Activated CD4-positive, alpha-beta memory T cell treated with anti-CD3 and anti-CD28 coated beads for 36 hours (primary cell): ENCODE measurements at regions not wholly inside any gene's neighbourhood (a gene's known extent, or its start where the extent isn't known, plus 50 kb on each side); places are given as distances from the start of the nearest gene placed in this dataset.

Experiments used
- CTCF ChIA-PET: fragments of 350-600 bp; sonication (Branson Sonifier 250); formaldehyde crosslinking; loops from one replicate; lab custom pipeline; 2021; ENCODE audit warnings: antibody characterized with exemption, inconsistent platforms; lab: Charles Lee
- POLR2A ChIA-PET: fragments of 350-600 bp; sonication (Branson Sonifier 250); formaldehyde crosslinking; loops from one replicate; lab custom pipeline; 2021; ENCODE audit warnings: antibody characterized with exemption; lab: Charles Lee
- DNase-seq: peaks from one replicate; pipeline ENCODE4 v3.0.0-alpha.2; 2020
- H3K27ac Mint-ChIP-seq: one replicate; pipeline ENCODE4 v1.8.0; 2021; ENCODE audit warnings: mixed read lengths
- H3K27me3 Mint-ChIP-seq: one replicate; pipeline ENCODE4 v1.8.0; 2021; ENCODE audit warnings: mixed read lengths
- H3K36me3 Mint-ChIP-seq: one replicate; pipeline ENCODE4 v1.8.0; 2021; ENCODE audit warnings: mixed read lengths
- H3K4me1 Mint-ChIP-seq: one replicate; pipeline ENCODE4 v1.8.0; 2021; ENCODE audit warnings: low read depth, mixed read lengths
- H3K4me3 Mint-ChIP-seq: one replicate; pipeline ENCODE4 v1.8.0; 2021; ENCODE audit warnings: mild to moderate bottlenecking, mixed read lengths
- H3K9me3 Mint-ChIP-seq: one replicate; pipeline ENCODE4 v1.8.0; 2021; ENCODE audit warnings: mixed read lengths
- intact Hi-C: fragments of 100-400 bp; cut with micrococcal nuclease; formaldehyde crosslinking; loops from one replicate; pipeline ENCODE4 v1.15.1; 2023

GRCh38 chr5:116838011-116838536 is 263.5 kb upstream of the SEMA6A start:
- CTCF ChIA-PET, result no interaction called here
- intact Hi-C loops, result no loop called here
- H3K4me3 Mint-ChIP-seq, result no peak overlapping the region
- POLR2A ChIA-PET, result no interaction called here
- H3K27me3 Mint-ChIP-seq, result no peaks in the 10 kb centered on the region
- peaks cover 2% of the 10 kb centered on the region for H3K9me3 Mint-ChIP-seq
- no peak for DNase-seq
- no peak overlapping the region for H3K27ac Mint-ChIP-seq
- H3K4me1 Mint-ChIP-seq, result no peaks in the 10 kb centered on the region
- H3K36me3 Mint-ChIP-seq, result no peaks in the 10 kb centered on the region

DNA sequence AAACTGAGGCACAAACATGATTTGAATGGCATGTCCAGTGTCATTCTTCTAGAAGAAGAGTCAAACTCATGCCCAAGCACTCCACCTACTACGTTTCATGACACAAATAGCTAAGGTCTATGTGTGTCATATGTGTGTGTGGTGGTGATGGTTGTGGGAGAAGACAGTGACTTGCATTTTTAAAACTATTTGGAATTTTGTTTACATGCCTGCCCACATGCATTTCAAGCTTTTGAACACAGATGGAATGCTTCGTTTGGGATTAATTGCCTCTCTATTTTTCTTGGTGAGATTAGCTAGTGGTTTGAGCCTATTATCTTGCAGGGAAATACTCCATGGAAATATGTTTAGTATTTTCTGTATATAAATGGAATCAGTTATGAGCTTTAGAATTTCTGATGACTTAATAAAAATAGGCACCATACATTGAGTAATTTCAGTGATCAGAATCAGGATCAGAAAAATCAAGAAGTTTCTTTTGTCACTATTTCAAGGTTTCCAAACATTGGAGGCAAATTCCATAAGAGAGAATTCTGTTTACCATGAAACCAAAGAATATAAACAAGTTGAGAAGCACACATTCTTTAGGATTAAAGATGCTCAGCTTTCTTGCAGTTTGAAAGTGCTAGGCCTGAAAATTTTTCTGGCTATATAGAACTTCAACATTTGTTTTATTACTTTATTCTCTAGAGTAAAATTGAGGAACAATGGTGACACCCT is 260.3 kb upstream of the SEMA6A start:
- H3K4me3 Mint-ChIP-seq, result no peak overlapping the region
- no peaks in the 10 kb centered on the region for H3K9me3 Mint-ChIP-seq
- no peaks in the 10 kb centered on the region for H3K36me3 Mint-ChIP-seq

DNA sequence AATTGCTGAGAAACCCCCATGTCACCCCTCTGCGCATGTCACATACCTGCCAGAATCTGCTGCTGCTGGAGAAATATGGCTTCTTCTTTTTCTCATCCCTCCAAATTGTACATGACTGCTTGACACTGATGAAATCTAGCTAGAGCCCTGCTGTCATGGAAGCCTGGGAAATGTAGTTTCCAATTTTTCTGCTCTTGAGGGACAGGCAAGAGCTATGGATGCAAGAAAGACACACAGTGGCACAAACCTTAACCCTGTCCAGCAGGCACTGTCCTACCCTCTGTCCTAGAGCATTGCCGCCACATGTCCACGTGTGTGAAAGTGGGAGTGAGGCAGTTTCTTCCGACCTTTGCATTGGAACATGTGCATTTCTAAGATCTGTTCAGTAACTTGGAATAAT is 255.5 kb upstream of the SEMA6A start:
- no peaks in the 10 kb centered on the region for H3K4me1 Mint-ChIP-seq
- H3K27me3 Mint-ChIP-seq, result no peaks in the 10 kb centered on the region
- DNase-seq, result no peak
- CTCF ChIA-PET, result no interaction called here
- H3K27ac Mint-ChIP-seq, result no peak overlapping the region
- intact Hi-C loops, result no loop called here
- no peak overlapping the region for H3K4me3 Mint-ChIP-seq
- H3K36me3 Mint-ChIP-seq, result no peaks in the 10 kb centered on the region
- no peaks in the 10 kb centered on the region for H3K9me3 Mint-ChIP-seq
- POLR2A ChIA-PET, result no interaction called here

More for the DNA sequence above, 260.3 kb upstream of the SEMA6A start:
- intact Hi-C loops, result no loop called here
- POLR2A ChIA-PET, result no interaction called here
- Mint-ChIP-seq H3K4me1 (no peaks in the 10 kb centered on the region), H3K27ac (no peak overlapping the region), H3K27me3 (no peaks in the 10 kb centered on the region)
- CTCF ChIA-PET, result no interaction called here
- DNase-seq, result no peak

DNA sequence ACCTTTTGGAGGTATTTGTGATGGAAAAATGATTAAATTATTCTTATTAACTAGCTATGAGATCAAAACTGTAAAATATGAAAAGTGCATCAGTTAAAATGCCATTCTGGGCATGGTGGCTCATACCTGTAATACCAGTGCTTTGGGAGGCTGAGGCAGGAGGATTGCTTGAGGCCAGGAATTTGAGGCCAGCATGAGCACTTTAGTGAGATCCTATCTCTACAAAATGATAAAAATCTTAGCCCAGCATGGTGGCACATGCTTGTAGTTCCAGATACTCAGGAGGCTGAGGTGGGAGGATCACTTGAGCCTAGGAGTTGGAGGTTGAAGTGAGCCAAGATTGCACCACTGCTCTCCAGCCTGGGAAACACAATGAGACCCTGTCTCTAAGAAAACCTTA is 252.5 kb upstream of the SEMA6A start:
- ChIA-PET POLR2A (no interaction called here), CTCF (no interaction called here)
- intact Hi-C loops, result no loop called here
- no peak overlapping the region for H3K4me3 Mint-ChIP-seq
- no peaks in the 10 kb centered on the region for H3K36me3 Mint-ChIP-seq
- H3K9me3 Mint-ChIP-seq, result no peaks in the 10 kb centered on the region
- no peaks in the 10 kb centered on the region for H3K4me1 Mint-ChIP-seq
- no peak overlapping the region for H3K27ac Mint-ChIP-seq
- no peak for DNase-seq
- H3K27me3 Mint-ChIP-seq, result no peaks in the 10 kb centered on the region

GRCh38 chr5:116825486-116825885 is 250.9 kb upstream of the SEMA6A start:
- no peaks in the 10 kb centered on the region for H3K36me3 Mint-ChIP-seq
- intact Hi-C loops, result no loop called here
- no peaks in the 10 kb centered on the region for H3K9me3 Mint-ChIP-seq
- no peaks in the 10 kb centered on the region for H3K27me3 Mint-ChIP-seq
- ChIA-PET POLR2A (no interaction called here), CTCF (no interaction called here)
- DNase-seq, result no peak
- H3K4me3 Mint-ChIP-seq, result no peak overlapping the region
- no peaks in the 10 kb centered on the region for H3K4me1 Mint-ChIP-seq
- no peak overlapping the region for H3K27ac Mint-ChIP-seq

GRCh38 chr5:116824751-116825438 is 250.3 kb upstream of the SEMA6A start:
- Mint-ChIP-seq H3K4me1 (no peaks in the 10 kb centered on the region), H3K36me3 (no peaks in the 10 kb centered on the region), H3K27ac (no peak overlapping the region), H3K9me3 (no peaks in the 10 kb centered on the region), H3K27me3 (no peaks in the 10 kb centered on the region), H3K4me3 (no peak overlapping the region)
- no peak for DNase-seq
- CTCF ChIA-PET, result no interaction called here
- POLR2A ChIA-PET, result no interaction called here
- intact Hi-C loops, result no loop called here

DNA sequence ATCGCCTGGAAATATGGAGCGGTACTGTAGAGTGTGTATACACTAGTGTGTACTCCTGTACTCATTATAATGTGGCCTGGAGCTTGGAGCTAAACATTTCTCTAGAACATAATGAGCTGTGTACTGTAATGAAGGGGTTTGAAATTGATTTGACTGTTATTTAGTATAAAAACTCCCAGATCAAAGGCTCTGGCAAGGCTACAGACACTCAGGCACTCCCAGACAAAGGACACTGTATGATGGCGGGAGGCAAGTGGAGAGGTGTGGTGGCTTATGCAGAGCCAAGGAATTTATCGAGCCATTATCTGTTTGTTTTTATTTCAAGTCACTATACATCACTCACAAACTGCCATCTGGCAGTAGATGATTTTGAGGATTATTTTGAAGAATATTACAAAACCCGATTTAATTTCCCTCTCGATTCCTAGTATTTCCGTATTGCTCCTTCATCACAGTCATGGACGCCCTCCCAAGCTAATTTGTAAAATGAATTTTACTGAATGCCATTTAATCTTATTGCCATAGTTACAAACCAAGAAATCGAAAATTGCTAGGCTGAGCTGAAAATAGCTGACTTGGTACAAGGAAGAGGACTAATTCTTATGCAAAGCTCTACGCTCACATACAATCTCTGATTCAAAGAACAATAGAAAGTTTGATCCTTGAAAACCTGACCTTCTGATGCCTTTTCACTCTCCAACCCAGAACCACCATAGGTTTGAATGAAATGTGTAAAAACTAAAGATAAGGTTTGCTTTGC is 240.2 kb upstream of the SEMA6A start:
- no peaks in the 10 kb centered on the region for H3K27me3 Mint-ChIP-seq
- ChIA-PET CTCF (no interaction called here), POLR2A (no interaction called here)
- no peak overlapping the region for H3K27ac Mint-ChIP-seq
- H3K36me3 Mint-ChIP-seq, result no peaks in the 10 kb centered on the region
- H3K4me1 Mint-ChIP-seq, result no peaks in the 10 kb centered on the region
- DNase-seq, result no peak
- no peaks in the 10 kb centered on the region for H3K9me3 Mint-ChIP-seq
- intact Hi-C loops, result no loop called here
- H3K4me3 Mint-ChIP-seq, result no peak overlapping the region

DNA sequence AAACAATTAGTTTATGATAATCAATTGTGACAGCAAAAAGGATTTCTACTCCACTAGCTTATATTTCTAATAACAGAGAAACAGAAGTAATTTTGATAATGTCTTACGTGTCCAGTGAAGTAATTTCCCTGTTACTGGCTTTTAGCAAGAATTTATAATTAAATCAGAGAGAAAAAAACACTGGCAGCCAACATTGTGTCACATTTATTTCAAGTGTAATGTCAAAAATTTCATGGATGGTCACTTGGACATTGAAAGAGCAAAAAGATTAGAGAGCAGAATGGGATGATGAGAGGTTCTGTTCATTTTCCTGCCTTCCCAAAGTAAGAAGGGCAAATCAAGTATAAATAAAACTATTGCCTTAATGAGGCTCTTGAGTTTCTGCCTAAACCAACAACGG is 239.3 kb upstream of the SEMA6A start:
- ChIA-PET POLR2A (no interaction called here), CTCF (interaction anchor here (0.6 kb wide), 1 partner anchor 17 kb away, joined by 3 read pairs; no protein-coding TSS in a partner anchor)
- Mint-ChIP-seq H3K27ac (no peak overlapping the region), H3K4me3 (no peak overlapping the region), H3K27me3 (no peaks in the 10 kb centered on the region), H3K9me3 (no peaks in the 10 kb centered on the region), H3K4me1 (no peaks in the 10 kb centered on the region), H3K36me3 (no peaks in the 10 kb centered on the region)
- DNase-seq, result no peak
- intact Hi-C loops, result no loop called here

- H3K27me3 Mint-ChIP-seq, result no peaks in the 10 kb centered on the region
- POLR2A ChIA-PET, result no interaction called here
- H3K27ac Mint-ChIP-seq, result no peak overlapping the region
- H3K4me1 Mint-ChIP-seq, result no peaks in the 10 kb centered on the region
- intact Hi-C loops, result no loop called here
- no peak for DNase-seq
- no peaks in the 10 kb centered on the region for H3K9me3 Mint-ChIP-seq
- CTCF ChIA-PET, result interaction anchor here (0.6 kb wide), 1 partner anchor 17 kb away, joined by 3 read pairs; no protein-coding TSS in a partner anchor
- H3K4me3 Mint-ChIP-seq, result no peak overlapping the region
- H3K36me3 Mint-ChIP-seq, result no peaks in the 10 kb centered on the region
Observed at GRCh38 chr5:116813356-116813755, 238.7 kb upstream of the SEMA6A start.

GRCh38 chr5:116810951-116811350 is 236.3 kb upstream of the SEMA6A start:
- intact Hi-C loops, result no loop called here
- ChIA-PET POLR2A (no interaction called here), CTCF (no interaction called here)
- DNase-seq, result no peak
- H3K36me3 Mint-ChIP-seq, result no peaks in the 10 kb centered on the region
- no peak overlapping the region for H3K4me3 Mint-ChIP-seq
- no peak overlapping the region for H3K27ac Mint-ChIP-seq
- H3K9me3 Mint-ChIP-seq, result no peaks in the 10 kb centered on the region
- no peaks in the 10 kb centered on the region for H3K27me3 Mint-ChIP-seq
- H3K4me1 Mint-ChIP-seq, result no peaks in the 10 kb centered on the region

DNA sequence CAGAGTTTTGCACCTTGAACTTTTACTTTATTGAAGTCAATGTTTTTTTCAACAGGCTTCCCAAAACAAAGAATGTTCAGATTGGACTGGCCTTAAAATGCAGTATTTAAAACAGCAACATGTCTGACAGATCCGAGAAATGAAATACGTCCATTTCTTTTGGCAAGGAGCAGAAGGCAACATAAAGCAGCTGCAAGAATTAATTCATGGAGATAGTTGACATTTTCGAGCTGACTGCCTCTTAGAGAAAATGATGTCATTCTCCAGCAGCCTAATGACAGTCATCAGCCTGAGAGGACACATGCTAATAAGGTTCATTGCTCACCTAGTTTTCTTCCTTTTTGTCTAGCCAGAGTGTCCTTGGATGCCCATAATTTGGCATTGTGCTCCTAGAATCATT is 232.2 kb upstream of the SEMA6A start:
- no peak for DNase-seq
- Mint-ChIP-seq H3K4me3 (no peak overlapping the region), H3K27ac (no peak overlapping the region), H3K27me3 (no peaks in the 10 kb centered on the region), H3K36me3 (no peaks in the 10 kb centered on the region), H3K9me3 (no peaks in the 10 kb centered on the region), H3K4me1 (no peaks in the 10 kb centered on the region)
- intact Hi-C loops, result no loop called here
- POLR2A ChIA-PET, result no interaction called here
- CTCF ChIA-PET, result no interaction called here

DNA sequence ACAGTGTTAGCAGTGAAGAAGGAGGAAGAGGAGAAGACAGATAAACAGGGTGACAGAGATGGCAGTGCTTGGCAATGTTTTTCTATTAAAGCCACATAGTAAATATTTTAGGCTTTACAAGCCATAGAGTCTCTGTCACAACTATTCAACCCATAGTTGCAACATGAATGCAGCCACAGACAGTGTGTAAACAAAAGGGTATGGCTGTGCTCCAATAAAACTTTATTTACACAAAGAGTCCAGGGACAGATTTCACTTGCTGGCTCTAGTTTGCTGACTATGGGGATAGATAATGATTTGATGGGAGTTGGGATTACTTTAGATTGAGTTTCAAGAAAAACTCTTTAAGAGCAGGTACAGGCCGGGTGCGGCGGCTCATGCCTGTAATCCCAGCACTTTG is 224.8 kb upstream of the SEMA6A start:
- intact Hi-C loops, result no loop called here
- no peaks in the 10 kb centered on the region for H3K36me3 Mint-ChIP-seq
- DNase-seq, result no peak
- POLR2A ChIA-PET, result no interaction called here
- no peaks in the 10 kb centered on the region for H3K27me3 Mint-ChIP-seq
- H3K4me3 Mint-ChIP-seq, result no peak overlapping the region
- peaks cover 2% of the 10 kb centered on the region for H3K9me3 Mint-ChIP-seq
- CTCF ChIA-PET, result no interaction called here
- no peak overlapping the region for H3K27ac Mint-ChIP-seq
- H3K4me1 Mint-ChIP-seq, result no peaks in the 10 kb centered on the region
